ENCODE measurements at regions not wholly inside any gene's neighbourhood (a gene's known extent, or its start where the extent isn't known, plus 50 kb on each side); places are given as distances from the start of the nearest gene placed in this dataset.

DNA sequence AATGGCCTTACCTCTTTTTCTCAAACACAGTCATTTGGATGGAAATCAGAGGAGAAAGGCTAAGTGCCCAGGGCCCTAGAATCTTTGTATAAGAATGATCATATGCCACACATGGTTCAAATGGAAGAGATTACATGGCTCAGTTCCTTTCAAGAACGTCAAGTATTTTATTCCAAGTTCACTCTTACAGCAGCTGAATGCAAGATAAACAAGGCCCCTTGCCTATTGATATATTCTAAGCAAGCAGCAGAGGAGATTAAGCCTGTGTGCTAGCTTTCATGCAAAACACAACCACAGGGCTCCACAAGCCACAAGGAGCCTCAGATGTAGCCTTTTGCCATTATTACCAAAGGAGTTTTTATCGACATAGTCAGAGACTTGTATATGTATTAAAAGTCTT, 55.3 kb upstream of the SLCO6A1 start:
- no peaks in the 10 kb centered on the region for H3K36me3 ChIP-seq (ENCODE audit: control insufficient read depth, insufficient read depth, low read length)
- no peaks in the 10 kb centered on the region; the same call in 1 of the 2 replicates for H3K27me3 ChIP-seq (ENCODE audit: control insufficient read depth, insufficient read depth, low read length)
- DNase-seq (ENCODE audit: low read depth), result no peak
- POLR2A ChIA-PET, result no interaction called here
- H3K4me3 ChIP-seq (ENCODE audit: low read depth, low read length), result no peak overlapping the region
- TF ChIP-seq, protein P1, sequence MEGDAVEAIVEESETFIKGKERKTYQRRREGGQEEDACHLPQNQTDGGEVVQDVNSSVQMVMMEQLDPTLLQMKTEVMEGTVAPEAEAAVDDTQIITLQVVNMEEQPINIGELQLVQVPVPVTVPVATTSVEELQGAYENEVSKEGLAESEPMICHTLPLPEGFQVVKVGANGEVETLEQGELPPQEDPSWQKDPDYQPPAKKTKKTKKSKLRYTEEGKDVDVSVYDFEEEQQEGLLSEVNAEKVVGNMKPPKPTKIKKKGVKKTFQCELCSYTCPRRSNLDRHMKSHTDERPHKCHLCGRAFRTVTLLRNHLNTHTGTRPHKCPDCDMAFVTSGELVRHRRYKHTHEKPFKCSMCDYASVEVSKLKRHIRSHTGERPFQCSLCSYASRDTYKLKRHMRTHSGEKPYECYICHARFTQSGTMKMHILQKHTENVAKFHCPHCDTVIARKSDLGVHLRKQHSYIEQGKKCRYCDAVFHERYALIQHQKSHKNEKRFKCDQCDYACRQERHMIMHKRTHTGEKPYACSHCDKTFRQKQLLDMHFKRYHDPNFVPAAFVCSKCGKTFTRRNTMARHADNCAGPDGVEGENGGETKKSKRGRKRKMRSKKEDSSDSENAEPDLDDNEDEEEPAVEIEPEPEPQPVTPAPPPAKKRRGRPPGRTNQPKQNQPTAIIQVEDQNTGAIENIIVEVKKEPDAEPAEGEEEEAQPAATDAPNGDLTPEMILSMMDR (IDR thresholded peaks at IDR 0.05; ENCODE audit: insufficient read depth, low read depth, low read length), result no peak
- CTCF ChIA-PET, result no interaction called here

DNA sequence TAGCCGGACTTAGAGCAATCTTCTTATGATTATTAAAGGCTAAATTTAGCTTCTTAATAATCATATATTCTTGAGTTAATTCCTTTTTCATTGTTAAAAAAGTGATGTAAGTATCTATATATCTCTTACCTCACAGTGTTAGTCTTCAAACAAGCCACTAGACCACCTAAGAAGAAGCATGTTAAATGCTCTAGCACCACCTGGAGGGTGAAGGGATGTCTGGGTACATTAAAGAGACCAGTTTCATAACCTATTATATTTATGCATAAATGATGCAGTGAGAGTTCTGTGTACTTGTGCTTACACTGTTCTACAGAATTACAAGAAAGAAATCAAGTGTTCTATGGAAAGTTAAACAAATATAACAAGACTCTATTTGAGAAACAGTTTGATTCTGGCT, 55.9 kb upstream of the SLCO6A1 start:
- Histone ChIP-seq H3K4me3 (ENCODE audit: low read depth, low read length) (no peak overlapping the region), H3K27me3 (ENCODE audit: control insufficient read depth, insufficient read depth, low read length) (no peaks in the 10 kb centered on the region; the same call in 1 of the 2 replicates), H3K36me3 (ENCODE audit: control insufficient read depth, insufficient read depth, low read length) (no peaks in the 10 kb centered on the region)
- CTCF ChIA-PET, result no interaction called here
- POLR2A ChIA-PET, result no interaction called here
- DNase-seq (ENCODE audit: low read depth), result no peak
- TF ChIP-seq, protein P1 (IDR thresholded peaks at IDR 0.05; ENCODE audit: insufficient read depth, low read depth, low read length), result no peak

DNA sequence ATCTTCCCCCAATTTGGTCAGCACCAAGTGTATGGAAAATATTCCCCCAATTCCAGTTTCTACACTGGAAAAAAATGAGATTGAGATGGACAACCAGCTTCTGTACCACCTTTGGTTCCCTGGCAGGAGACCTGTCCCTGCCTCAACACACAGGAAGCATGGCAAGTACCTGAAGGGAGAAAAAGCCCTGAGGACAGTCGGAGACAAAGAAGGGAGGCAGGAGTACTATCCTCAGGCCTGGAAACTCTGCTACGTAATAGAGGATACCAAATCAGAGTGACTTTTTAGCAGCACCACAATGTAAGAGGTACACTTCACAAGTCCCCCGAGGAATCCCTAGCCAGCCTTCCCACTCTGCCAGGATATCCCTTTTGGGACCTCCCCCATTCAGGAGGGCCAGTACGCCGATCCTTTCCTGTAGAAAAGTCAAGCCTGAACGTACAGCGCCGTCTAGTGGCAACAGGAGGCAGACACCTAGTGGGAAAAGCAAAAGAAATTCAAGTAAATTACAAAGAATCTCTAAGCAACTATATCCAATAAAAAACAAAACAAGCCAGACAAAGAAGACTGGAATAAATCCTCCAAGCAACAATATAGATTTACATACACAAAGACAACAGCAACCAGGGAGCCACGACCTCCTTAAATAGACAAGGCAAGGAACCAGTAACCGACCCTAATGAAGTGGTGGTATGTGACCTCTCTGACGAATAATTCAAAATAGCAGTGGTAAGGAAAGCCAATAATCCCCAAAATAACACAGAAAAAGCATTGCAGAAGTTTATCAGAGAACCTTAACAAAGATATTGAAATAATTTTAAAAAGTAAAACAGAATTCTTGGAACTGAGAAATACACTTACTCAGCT, 63.3 kb upstream of the SLCO6A1 start:
- DNase-seq (ENCODE audit: low read depth), result no peak
- no peaks in the 10 kb centered on the region; the same call in 1 of the 2 replicates for H3K27me3 ChIP-seq (ENCODE audit: control insufficient read depth, insufficient read depth, low read length)
- H3K4me3 ChIP-seq (ENCODE audit: low read depth, low read length), result no peak overlapping the region
- CTCF ChIA-PET, result interaction anchor here (0.8 to 1.4 kb wide), 5 partner anchors 8 to 21 kb away, joined by 3 to 5 read pairs (median 4); no protein-coding TSS in a partner anchor
- POLR2A ChIA-PET, result no interaction called here
- TF ChIP-seq, protein P1 (IDR thresholded peaks at IDR 0.05; ENCODE audit: insufficient read depth, low read depth, low read length), result peak; percentile 66
- H3K36me3 ChIP-seq (ENCODE audit: control insufficient read depth, insufficient read depth, low read length), result no peaks in the 10 kb centered on the region

DNA sequence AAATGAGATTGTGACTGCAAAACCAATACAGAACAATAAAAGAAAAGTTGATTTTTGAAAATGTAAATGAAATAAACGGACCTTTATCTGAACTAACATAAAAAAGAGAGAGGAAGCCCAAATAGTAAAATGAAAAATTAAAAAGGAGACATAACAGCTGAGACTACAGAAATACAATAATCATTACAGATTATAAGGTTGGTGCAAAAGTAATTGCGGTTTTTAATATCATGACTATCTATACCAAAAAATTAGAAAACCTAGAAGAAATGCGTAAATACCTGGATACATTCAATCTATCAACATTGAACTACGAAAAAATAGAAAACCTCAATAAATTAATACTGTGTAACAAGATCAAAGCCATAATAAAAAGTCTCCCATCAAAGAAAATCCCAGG, 71.9 kb upstream of the SLCO6A1 start:
- no peak for DNase-seq (ENCODE audit: low read depth)
- TF ChIP-seq, protein P1 (IDR thresholded peaks at IDR 0.05; ENCODE audit: insufficient read depth, low read depth, low read length), result no peak
- POLR2A ChIA-PET, result no interaction called here
- Histone ChIP-seq H3K27me3 (ENCODE audit: control insufficient read depth, insufficient read depth, low read length) (no peaks in the 10 kb centered on the region), H3K4me3 (ENCODE audit: low read depth, low read length) (no peak overlapping the region), H3K36me3 (ENCODE audit: control insufficient read depth, insufficient read depth, low read length) (no peaks in the 10 kb centered on the region)
- CTCF ChIA-PET, result interaction anchor here (0.7 kb wide), 1 partner anchor 9 kb away, joined by 3 read pairs; no protein-coding TSS in a partner anchor

DNA sequence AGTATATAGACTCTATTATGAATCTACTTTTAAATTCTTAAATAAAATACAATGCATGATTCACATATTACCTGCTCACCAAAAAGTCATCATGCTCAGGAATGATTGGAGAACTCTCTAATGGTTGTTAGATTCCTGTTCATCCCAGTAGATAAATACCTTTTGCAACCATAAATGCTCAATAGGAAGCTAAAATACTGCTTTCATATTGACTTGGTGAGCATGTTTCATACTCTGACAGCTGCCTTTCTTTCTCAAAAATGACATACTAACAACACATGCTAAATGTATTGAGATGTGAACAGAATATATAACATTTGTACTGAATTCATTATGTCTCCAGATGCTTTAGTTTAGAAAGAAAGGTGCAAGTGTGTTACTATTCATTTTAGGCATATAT, 79.6 kb upstream of the SLCO6A1 start:
- no peaks in the 10 kb centered on the region for H3K36me3 ChIP-seq (ENCODE audit: control insufficient read depth, insufficient read depth, low read length)
- H3K4me3 ChIP-seq (ENCODE audit: low read depth, low read length), result no peak overlapping the region
- no peak for DNase-seq (ENCODE audit: low read depth)
- TF ChIP-seq, protein P1 (IDR thresholded peaks at IDR 0.05; ENCODE audit: insufficient read depth, low read depth, low read length), result no peak
- POLR2A ChIA-PET, result no interaction called here
- CTCF ChIA-PET, result no interaction called here
- H3K27me3 ChIP-seq (ENCODE audit: control insufficient read depth, insufficient read depth, low read length), result no peaks in the 10 kb centered on the region; the same call in 1 of the 2 replicates

Data from BJ (cell line).